Liver (tissue), 8 donors: ENCODE measurements at regions not wholly inside any gene's neighbourhood (a gene's known extent, or its start where the extent isn't known, plus 50 kb on each side); places are given as distances from the start of the nearest gene placed in this dataset.

Experiments used
- DNase-seq: peaks from one replicate; pipeline ENCODE4 v3.0.0-alpha.2; 2017; ENCODE audit warnings: low spot score
- H3K27ac ChIP-seq, 2 donors: one replicate each; pipeline ENCODE4 v1.7.0; 2013; ENCODE audit warnings: inconsistent platforms in 2 of 2, low read length in 2 of 2, control low read depth in 1 of 2, low read depth in 1 of 2, mild to moderate bottlenecking in 1 of 2
- H3K27me3 ChIP-seq, 4 donors: one replicate each; pipeline versions ENCODE4 v1.6.1 to v1.7.0; 2013; ENCODE audit warnings: low read length in 3 of 4, inconsistent platforms in 1 of 4, mild to moderate bottlenecking in 1 of 4, moderate library complexity in 1 of 4; ENCODE audit not compliant: control insufficient read depth in 4 of 4, insufficient read depth in 4 of 4
- H3K36me3 ChIP-seq, 4 donors: one replicate each; pipeline versions ENCODE4 v1.6.1 to v1.7.0; 2013; ENCODE audit warnings: low read length in 3 of 4, mild to moderate bottlenecking in 3 of 4, low read depth in 1 of 4, moderate library complexity in 1 of 4; ENCODE audit not compliant: control insufficient read depth in 4 of 4, insufficient read depth in 3 of 4
- H3K4me1 ChIP-seq, 4 donors: one replicate each; pipeline versions ENCODE4 v1.6.1 to v1.7.0; 2013; ENCODE audit warnings: low read length in 3 of 4, mild to moderate bottlenecking in 3 of 4, moderate library complexity in 1 of 4; ENCODE audit not compliant: control insufficient read depth in 4 of 4, insufficient read depth in 4 of 4
- H3K4me3 ChIP-seq, 3 donors: one replicate each; pipeline versions ENCODE4 v1.6.1 to v1.7.0; 2013; ENCODE audit warnings: low read length in 3 of 3, control low read depth in 1 of 3, low read depth in 1 of 3, mild to moderate bottlenecking in 1 of 3
- H3K9ac ChIP-seq, 2 donors: one replicate each; pipeline ENCODE4 v1.7.0; 2013; ENCODE audit warnings: low read length in 2 of 2, mild to moderate bottlenecking in 2 of 2, moderate library complexity in 2 of 2, control low read depth in 1 of 2, low read depth in 1 of 2
- H3K9me3 ChIP-seq, 4 donors: one replicate each; pipeline versions ENCODE4 v1.6.1 to v1.7.0; 2013; ENCODE audit warnings: low read length in 3 of 4; ENCODE audit not compliant: control insufficient read depth in 4 of 4
- EGR1 ChIP-seq, 2 donors: IDR thresholded peaks; 2 replicates each; pipeline ENCODE4 v1.6.1; 2016 to 2018; ENCODE audit warnings: antibody characterized with exemption in 2 of 2, low read depth in 2 of 2
- FOXA1 ChIP-seq: IDR thresholded peaks from 2 replicates; pipeline ENCODE4 v1.6.1; 2016; ENCODE audit warnings: antibody characterized with exemption
- FOXA2 ChIP-seq: IDR thresholded peaks from 2 replicates; pipeline ENCODE4 v1.6.1; 2016; ENCODE audit warnings: antibody characterized with exemption
- GABPA ChIP-seq, 2 donors: IDR thresholded peaks in 1 of 2; conservative IDR thresholded peaks in 1 of 2; 2 replicates each; pipeline ENCODE4 v1.6.1; 2016; ENCODE audit warnings: antibody characterized with exemption in 2 of 2, mild to moderate bottlenecking in 1 of 2, moderate library complexity in 1 of 2
- HNF4G ChIP-seq: IDR thresholded peaks from 2 replicates; pipeline ENCODE4 v1.6.1; 2016; ENCODE audit warnings: antibody characterized with exemption
- JUND ChIP-seq, 2 donors: IDR thresholded peaks; 2 replicates each; pipeline ENCODE4 v1.6.1; 2016; ENCODE audit warnings: antibody characterized with exemption in 2 of 2
- NR2F2 ChIP-seq: IDR thresholded peaks from 2 replicates; pipeline ENCODE4 v1.6.1; 2016; ENCODE audit warnings: antibody characterized with exemption
- RAD21 ChIP-seq, 2 donors: IDR thresholded peaks; 2 replicates each; pipeline ENCODE4 v1.6.1; 2016; ENCODE audit warnings: antibody characterized with exemption in 2 of 2, mild to moderate bottlenecking in 2 of 2
- RXRA ChIP-seq, 2 donors: IDR thresholded peaks; 2 replicates each; pipeline ENCODE4 v1.6.1; 2017 to 2018; ENCODE audit warnings: antibody characterized with exemption in 2 of 2, mild to moderate bottlenecking in 1 of 2
- SP1 ChIP-seq: IDR thresholded peaks from 2 replicates; pipeline ENCODE4 v1.6.1; 2018; ENCODE audit warnings: antibody characterized with exemption, mild to moderate bottlenecking
- TAF1 ChIP-seq: conservative IDR thresholded peaks from 2 replicates; pipeline ENCODE4 v1.6.1; 2016; ENCODE audit warnings: antibody characterized with exemption, mild to moderate bottlenecking
- YY1 ChIP-seq: IDR thresholded peaks from 2 replicates; pipeline ENCODE4 v1.6.1; 2016; ENCODE audit warnings: antibody characterized with exemption, mild to moderate bottlenecking
- WGBS: extraction: QIAGEN DNeasy Blood & Tissue Kit; methylation state at CpG from one replicate; pipeline ENCODE4 v1.1.7; 2013; 5-methylcytosine and 5-hydroxymethylcytosine counted together
- TF ChIP-seq, protein P1 (sequence below): IDR thresholded peaks from 2 replicates; pipeline ENCODE4 v1.6.1; 2016; ENCODE audit warnings: antibody characterized with exemption
- TF ChIP-seq, protein P2 (sequence below): IDR thresholded peaks from 2 replicates; pipeline ENCODE4 v1.6.1; 2016; ENCODE audit warnings: antibody characterized with exemption, mild to moderate bottlenecking
- TF ChIP-seq, protein P3 (sequence below): IDR thresholded peaks from 2 replicates; pipeline ENCODE4 v1.6.1; 2016; ENCODE audit warnings: antibody characterized with exemption
- TF ChIP-seq, protein P4 (sequence below): fragments of 150-350 bp; IDR thresholded peaks from 2 replicates; pipeline ENCODE4 v1.5.1; 2017; ENCODE audit warnings: improper control_type of control experiment, low read depth, low read length; ENCODE audit not compliant: missing input control
- TF ChIP-seq, protein P5 (sequence below): IDR thresholded peaks from 2 replicates; pipeline ENCODE4 v1.6.1; 2016; ENCODE audit warnings: antibody characterized with exemption
- donor health status: healthy.
- donor health status: healthy.
- donor health status: healthy.
- donor health status: healthy.
- donor health status: healthy.

DNA sequence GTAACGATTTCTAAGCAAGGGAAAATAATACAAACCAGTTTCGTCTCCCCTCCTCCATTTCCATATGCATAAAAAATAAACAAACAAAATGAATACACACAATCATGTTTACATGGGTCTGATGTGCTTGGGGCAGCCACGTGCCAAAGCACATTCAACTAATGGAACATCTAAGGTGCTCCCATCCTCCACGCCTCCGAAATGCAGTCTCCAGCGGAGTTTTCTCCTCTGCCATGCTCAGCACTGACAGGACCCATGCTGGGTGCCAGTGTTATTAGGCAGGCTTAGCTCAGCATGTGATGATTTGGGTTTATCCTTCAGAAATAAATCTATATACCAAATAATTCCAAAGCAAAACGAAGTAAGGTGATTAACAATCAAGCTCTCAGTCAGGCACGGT is 337.3 kb upstream of the ATP10A start:
- 51% methylated on average over 8 of the region's 8 CpGs for WGBS
- Histone ChIP-seq H3K9ac (no peak overlapping the region), H3K4me1 (no peaks in the 10 kb centered on the region), H3K4me3 (no peak overlapping the region), H3K36me3 (no peaks in the 10 kb centered on the region), H3K27me3 (no peaks in the 10 kb centered on the region), H3K9me3 (no peaks in the 10 kb centered on the region), H3K27ac (no peak overlapping the region)
- no peak for TF ChIP-seq RXRA (IDR thresholded peaks at IDR 0.05)
- no peak for DNase-seq

DNA sequence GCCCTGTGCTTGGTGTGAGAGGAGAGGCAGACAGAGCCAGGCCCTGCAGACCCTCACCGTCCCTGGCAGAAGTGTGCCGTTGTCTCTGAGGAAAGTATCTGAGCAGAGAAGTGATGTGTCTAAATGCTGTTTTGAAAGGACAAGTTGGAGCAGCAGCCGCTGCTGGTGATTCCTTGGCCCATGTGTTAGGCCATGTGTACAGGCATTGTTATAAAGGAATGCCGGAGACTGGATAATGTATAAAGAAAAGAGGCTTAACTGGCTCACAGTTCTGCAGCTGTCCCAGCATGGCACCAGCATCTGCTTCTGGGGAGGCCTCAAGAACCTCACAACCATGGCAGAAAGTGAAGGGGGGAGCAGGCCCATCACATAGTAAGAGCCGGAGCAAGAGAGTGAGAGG is 334.6 kb upstream of the ATP10A start:
- H3K36me3 ChIP-seq, result no peaks in the 10 kb centered on the region
- no peak overlapping the region for H3K9ac ChIP-seq
- H3K27ac ChIP-seq, result no peak overlapping the region
- H3K4me3 ChIP-seq, result no peak overlapping the region
- no peaks in the 10 kb centered on the region for H3K9me3 ChIP-seq
- TF ChIP-seq, protein P1, sequence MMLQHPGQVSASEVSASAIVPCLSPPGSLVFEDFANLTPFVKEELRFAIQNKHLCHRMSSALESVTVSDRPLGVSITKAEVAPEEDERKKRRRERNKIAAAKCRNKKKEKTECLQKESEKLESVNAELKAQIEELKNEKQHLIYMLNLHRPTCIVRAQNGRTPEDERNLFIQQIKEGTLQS, result no peak
- TF ChIP-seq, protein P2, sequence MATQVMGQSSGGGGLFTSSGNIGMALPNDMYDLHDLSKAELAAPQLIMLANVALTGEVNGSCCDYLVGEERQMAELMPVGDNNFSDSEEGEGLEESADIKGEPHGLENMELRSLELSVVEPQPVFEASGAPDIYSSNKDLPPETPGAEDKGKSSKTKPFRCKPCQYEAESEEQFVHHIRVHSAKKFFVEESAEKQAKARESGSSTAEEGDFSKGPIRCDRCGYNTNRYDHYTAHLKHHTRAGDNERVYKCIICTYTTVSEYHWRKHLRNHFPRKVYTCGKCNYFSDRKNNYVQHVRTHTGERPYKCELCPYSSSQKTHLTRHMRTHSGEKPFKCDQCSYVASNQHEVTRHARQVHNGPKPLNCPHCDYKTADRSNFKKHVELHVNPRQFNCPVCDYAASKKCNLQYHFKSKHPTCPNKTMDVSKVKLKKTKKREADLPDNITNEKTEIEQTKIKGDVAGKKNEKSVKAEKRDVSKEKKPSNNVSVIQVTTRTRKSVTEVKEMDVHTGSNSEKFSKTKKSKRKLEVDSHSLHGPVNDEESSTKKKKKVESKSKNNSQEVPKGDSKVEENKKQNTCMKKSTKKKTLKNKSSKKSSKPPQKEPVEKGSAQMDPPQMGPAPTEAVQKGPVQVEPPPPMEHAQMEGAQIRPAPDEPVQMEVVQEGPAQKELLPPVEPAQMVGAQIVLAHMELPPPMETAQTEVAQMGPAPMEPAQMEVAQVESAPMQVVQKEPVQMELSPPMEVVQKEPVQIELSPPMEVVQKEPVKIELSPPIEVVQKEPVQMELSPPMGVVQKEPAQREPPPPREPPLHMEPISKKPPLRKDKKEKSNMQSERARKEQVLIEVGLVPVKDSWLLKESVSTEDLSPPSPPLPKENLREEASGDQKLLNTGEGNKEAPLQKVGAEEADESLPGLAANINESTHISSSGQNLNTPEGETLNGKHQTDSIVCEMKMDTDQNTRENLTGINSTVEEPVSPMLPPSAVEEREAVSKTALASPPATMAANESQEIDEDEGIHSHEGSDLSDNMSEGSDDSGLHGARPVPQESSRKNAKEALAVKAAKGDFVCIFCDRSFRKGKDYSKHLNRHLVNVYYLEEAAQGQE, result no peak
- TF ChIP-seq SP1 (no peak), JUND (IDR thresholded peaks at IDR 0.05) (no peak), FOXA2 (no peak), EGR1 (IDR thresholded peaks at IDR 0.05; ENCODE audit: low read depth in 2 of 2) (no peak), TAF1 (no peak), GABPA (IDR thresholded peaks at IDR 0.05 in 1 of 2, conservative IDR thresholded peaks at IDR 0.05 in 1 of 2) (no peak), HNF4G (no peak), FOXA1 (no peak), NR2F2 (no peak), RXRA (IDR thresholded peaks at IDR 0.05) (no peak), RAD21 (IDR thresholded peaks at IDR 0.05) (no peak), YY1 (no peak)
- TF ChIP-seq, protein P3, sequence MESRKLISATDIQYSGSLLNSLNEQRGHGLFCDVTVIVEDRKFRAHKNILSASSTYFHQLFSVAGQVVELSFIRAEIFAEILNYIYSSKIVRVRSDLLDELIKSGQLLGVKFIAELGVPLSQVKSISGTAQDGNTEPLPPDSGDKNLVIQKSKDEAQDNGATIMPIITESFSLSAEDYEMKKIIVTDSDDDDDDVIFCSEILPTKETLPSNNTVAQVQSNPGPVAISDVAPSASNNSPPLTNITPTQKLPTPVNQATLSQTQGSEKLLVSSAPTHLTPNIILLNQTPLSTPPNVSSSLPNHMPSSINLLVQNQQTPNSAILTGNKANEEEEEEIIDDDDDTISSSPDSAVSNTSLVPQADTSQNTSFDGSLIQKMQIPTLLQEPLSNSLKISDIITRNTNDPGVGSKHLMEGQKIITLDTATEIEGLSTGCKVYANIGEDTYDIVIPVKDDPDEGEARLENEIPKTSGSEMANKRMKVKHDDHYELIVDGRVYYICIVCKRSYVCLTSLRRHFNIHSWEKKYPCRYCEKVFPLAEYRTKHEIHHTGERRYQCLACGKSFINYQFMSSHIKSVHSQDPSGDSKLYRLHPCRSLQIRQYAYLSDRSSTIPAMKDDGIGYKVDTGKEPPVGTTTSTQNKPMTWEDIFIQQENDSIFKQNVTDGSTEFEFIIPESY, result no peak
- TF ChIP-seq, protein P4, sequence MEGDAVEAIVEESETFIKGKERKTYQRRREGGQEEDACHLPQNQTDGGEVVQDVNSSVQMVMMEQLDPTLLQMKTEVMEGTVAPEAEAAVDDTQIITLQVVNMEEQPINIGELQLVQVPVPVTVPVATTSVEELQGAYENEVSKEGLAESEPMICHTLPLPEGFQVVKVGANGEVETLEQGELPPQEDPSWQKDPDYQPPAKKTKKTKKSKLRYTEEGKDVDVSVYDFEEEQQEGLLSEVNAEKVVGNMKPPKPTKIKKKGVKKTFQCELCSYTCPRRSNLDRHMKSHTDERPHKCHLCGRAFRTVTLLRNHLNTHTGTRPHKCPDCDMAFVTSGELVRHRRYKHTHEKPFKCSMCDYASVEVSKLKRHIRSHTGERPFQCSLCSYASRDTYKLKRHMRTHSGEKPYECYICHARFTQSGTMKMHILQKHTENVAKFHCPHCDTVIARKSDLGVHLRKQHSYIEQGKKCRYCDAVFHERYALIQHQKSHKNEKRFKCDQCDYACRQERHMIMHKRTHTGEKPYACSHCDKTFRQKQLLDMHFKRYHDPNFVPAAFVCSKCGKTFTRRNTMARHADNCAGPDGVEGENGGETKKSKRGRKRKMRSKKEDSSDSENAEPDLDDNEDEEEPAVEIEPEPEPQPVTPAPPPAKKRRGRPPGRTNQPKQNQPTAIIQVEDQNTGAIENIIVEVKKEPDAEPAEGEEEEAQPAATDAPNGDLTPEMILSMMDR, result no peak
- TF ChIP-seq, protein P5, sequence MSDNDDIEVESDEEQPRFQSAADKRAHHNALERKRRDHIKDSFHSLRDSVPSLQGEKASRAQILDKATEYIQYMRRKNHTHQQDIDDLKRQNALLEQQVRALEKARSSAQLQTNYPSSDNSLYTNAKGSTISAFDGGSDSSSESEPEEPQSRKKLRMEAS, result no peak
- H3K27me3 ChIP-seq, result no peaks in the 10 kb centered on the region
- WGBS, result 82% methylated on average over 5 of the region's 5 CpGs
- DNase-seq, result no peak
- H3K4me1 ChIP-seq, result no peaks in the 10 kb centered on the region
